Fibroblast of skin of abdomen (primary cell): ENCODE measurements at regions not wholly inside any gene's neighbourhood (a gene's known extent, or its start where the extent isn't known, plus 50 kb on each side); places are given as distances from the start of the nearest gene placed in this dataset.

Source experiments
- DNase-seq: peaks from one replicate; pipeline ENCODE4 v3.0.0-alpha.2; 2013

- DNase-seq = no peak
Measured at GRCh38 chrX:10021461-10022272, 54.5 kb downstream of the CLDN34 start.

- no peak for DNase-seq
Measured at GRCh38 chrX:10022273-10022541, 55.0 kb downstream of the CLDN34 start.

- peak; percentile 58 for DNase-seq
Measured at GRCh38 chrX:10022580-10023245, 55.6 kb downstream of the CLDN34 start.

GRCh38 chrX:10023821-10024220, 56.7 kb downstream of the CLDN34 start:
- no peak for DNase-seq

GRCh38 chrX:10025742-10026493, 58.8 kb downstream of the CLDN34 start:
- no peak for DNase-seq

GRCh38 chrX:10028283-10029104, 61.3 kb downstream of the CLDN34 start:
- no peak for DNase-seq

- no peak for DNase-seq
Measured at GRCh38 chrX:10030570-10030969, 63.4 kb downstream of the CLDN34 start.

GRCh38 chrX:10031746-10032145, 64.6 kb downstream of the CLDN34 start:
- DNase-seq = no peak

- DNase-seq = no peak
Measured at GRCh38 chrX:10032147-10032546, 65.0 kb downstream of the CLDN34 start.

- no peak for DNase-seq
Measured at GRCh38 chrX:10033375-10034007, 66.3 kb downstream of the CLDN34 start.

GRCh38 chrX:10034740-10035260, 67.6 kb downstream of the CLDN34 start:
- no peak for DNase-seq

GRCh38 chrX:10038585-10038984, 71.4 kb downstream of the CLDN34 start:
- DNase-seq = no peak

- no peak for DNase-seq
Measured at GRCh38 chrX:10039821-10040793, 72.9 kb downstream of the CLDN34 start.

- no peak for DNase-seq
Measured at GRCh38 chrX:10040961-10041360, 73.8 kb downstream of the CLDN34 start.

- peak; percentile 40 for DNase-seq
Measured at GRCh38 chrX:10041383-10041782, 74.2 kb downstream of the CLDN34 start.

- no peak for DNase-seq
Measured at GRCh38 chrX:10042055-10042454, 74.9 kb downstream of the CLDN34 start.

- DNase-seq = no peak
Measured at GRCh38 chrX:10043386-10043785, 76.2 kb downstream of the CLDN34 start.

GRCh38 chrX:10044021-10044420, 76.9 kb downstream of the CLDN34 start:
- DNase-seq = no peak

GRCh38 chrX:10045327-10046000, 78.3 kb downstream of the CLDN34 start:
- DNase-seq = no peak

- DNase-seq = no peak
Measured at GRCh38 chrX:10047133-10047532, 80.0 kb downstream of the CLDN34 start.
